ENCODE measurements at regions not wholly inside any gene's neighbourhood (a gene's known extent, or its start where the extent isn't known, plus 50 kb on each side); places are given as distances from the start of the nearest gene placed in this dataset.

- TF ChIP-seq, protein P1, sequence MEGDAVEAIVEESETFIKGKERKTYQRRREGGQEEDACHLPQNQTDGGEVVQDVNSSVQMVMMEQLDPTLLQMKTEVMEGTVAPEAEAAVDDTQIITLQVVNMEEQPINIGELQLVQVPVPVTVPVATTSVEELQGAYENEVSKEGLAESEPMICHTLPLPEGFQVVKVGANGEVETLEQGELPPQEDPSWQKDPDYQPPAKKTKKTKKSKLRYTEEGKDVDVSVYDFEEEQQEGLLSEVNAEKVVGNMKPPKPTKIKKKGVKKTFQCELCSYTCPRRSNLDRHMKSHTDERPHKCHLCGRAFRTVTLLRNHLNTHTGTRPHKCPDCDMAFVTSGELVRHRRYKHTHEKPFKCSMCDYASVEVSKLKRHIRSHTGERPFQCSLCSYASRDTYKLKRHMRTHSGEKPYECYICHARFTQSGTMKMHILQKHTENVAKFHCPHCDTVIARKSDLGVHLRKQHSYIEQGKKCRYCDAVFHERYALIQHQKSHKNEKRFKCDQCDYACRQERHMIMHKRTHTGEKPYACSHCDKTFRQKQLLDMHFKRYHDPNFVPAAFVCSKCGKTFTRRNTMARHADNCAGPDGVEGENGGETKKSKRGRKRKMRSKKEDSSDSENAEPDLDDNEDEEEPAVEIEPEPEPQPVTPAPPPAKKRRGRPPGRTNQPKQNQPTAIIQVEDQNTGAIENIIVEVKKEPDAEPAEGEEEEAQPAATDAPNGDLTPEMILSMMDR (IDR thresholded peaks at IDR 0.05) = no peak
- no peak for TF ChIP-seq SIN3A (IDR thresholded peaks at IDR 0.05; ENCODE audit: borderline replicate concordance, insufficient read depth, low read depth, low read length)
- no peak for TF ChIP-seq POLR2AphosphoS5 (IDR thresholded peaks at IDR 0.05; ENCODE audit: low read depth, low read length)
Measured at GRCh38 chr4:28241021-28241420, 1380.4 kb downstream of the STIM2 start.

Measured in Panc1 (cell line).